Stimulated activated CD4-positive, alpha-beta T cell treated with anti-CD3 and anti-CD28 coated beads, Interleukin-12 subunit alpha, Interleukin-12 subunit beta, amount 100 ng/mL, for 24 hours (primary cell): ENCODE measurements at regions not wholly inside any gene's neighbourhood (a gene's known extent, or its start where the extent isn't known, plus 50 kb on each side); places are given as distances from the start of the nearest gene placed in this dataset.
"Not testable (repeated sequence)": the region's sequence is repeated elsewhere in the genome, so short reads cannot be mapped to it uniquely, and the experiment has no call there.

ENCODE experiments used
- DNase-seq, 2 experiments: peaks; one replicate each; pipeline ENCODE4 v3.0.0-alpha.2; 2020; ENCODE audit warnings: low read depth in 2 of 2

DNA sequence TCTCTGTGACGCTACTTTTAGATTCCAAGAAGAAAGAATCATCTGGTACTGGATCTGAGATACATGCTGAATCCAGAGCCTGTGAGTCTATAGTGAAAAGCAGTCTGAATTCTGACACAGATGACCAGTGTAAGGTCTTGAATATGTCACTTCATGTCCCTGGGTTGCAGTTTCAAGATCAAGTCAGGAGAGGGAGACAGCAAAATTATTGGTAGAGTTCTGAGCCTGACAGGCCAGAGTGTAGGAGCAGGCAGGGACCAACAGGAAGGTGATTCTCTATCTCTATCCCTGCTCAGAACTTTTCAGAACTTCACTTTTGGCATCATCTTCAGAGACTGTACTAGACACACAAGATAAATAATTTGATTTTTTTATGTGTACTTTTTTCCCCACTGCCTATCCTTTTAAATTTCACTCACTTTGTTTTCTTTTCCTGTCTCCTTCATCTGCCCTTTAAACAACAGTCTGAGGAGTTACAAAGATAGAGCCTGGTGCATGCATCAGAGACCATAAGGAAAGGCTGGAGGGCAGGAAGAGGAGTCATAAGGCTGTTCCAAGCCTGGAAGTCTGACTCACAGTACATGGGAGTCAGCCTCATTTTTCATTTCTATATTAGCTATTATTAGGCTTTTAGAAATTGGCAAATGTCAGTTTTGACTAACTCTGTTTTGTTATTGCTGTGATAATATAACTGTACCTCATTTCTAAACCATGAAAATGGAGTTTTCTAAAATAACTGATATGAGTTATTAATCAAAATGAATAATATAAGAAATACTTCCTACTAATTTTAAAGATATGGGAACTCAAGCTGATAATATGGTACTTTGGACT is 120.2 kb upstream of the TMEM229A start:
- no peak for DNase-seq

DNA sequence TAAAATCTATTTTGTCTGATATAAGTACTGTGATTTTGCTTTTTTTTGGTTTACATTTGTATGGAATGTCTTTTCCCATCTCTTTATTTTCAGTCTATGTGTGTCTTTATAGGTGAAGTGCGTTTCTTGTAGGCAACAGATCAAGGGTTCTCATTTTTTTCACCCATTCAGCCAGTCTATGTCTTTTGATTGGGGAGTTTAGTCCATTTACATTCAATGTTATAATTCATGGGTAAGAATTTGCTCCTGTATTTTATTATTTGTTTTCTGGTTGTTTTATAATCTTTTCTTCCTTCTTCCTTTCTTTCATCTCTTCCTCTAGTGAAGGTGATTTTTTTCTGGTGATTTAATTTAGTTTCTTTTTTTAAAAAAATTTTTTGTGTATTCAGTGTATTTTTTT is 104.8 kb upstream of the TMEM229A start:
- no peak for DNase-seq

DNA sequence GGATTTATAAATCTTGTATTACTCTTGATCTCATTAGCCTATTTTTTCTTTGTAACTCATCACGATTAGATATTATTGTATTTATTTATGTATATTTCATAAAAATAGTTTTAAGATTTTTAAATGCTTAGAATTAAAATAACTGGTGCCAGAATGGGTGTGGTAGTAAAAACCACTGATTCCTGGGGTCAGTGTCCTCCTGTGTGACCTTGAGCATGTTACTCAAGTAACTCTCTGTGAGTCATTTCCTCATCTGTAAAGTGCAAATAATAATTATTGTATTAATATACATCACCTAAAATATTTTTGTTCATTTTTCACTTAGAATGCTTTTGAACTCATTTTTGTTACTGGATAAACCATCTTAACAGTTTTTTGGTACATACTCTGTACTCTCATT is 91.3 kb upstream of the TMEM229A start:
- DNase-seq: no peak

DNA sequence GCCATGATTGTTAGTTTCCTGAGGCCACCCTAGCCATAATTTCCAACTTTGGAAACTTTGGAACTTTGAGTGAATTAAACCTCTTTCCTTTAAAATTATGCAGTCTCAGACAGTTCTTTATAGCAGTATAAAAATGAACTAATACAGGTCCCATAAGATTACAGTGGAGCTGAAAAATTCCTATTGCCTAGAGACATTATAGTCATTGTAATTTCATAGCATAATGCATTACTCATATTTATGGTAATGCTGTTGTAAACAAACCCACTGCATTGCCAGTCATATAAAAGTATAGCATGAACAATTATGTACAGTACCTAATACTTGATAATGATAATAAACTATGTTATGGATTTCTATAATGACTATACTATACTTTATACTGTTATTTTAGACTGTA is 88.0 kb upstream of the TMEM229A start:
- DNase-seq: no peak

DNA sequence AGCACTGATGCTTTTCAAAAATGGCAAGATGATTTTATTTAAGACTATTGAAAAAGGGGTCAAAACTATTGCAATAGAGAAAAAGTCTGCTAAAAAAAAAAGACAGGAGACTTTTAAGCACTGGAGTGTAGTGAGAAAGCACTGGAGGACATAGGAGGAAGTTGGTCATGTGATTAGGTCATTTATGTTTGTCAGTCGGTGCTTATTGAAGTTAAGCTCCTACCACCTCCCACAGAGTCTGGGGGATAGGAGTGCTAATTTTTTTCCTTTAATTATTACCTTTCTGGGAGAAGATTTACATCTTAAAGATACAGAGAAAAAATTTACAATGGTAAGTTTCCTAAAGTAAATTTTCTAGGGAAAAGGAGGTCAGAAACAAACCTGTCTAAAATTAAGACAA is 80.2 kb upstream of the TMEM229A start:
- DNase-seq: no peak

DNA sequence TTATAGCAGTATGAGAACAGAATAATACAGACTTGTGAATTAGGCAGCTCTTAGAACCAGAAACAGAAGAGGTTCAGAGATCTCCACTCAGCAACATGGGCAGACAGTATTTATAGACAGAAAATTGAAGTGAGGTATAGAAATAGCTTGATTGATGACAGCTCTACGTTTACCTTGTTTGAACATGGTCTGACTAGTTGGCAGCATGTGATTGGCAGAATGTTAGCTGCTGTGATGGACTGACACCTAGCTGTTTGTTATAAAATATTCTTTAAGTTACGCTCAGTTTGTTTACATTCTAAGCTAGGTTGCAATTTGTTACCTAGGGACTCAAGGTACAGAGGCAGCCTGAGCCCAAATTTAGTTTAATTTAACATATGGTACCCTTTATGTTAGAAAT is 73.7 kb upstream of the TMEM229A start:
- DNase-seq: no peak

DNA sequence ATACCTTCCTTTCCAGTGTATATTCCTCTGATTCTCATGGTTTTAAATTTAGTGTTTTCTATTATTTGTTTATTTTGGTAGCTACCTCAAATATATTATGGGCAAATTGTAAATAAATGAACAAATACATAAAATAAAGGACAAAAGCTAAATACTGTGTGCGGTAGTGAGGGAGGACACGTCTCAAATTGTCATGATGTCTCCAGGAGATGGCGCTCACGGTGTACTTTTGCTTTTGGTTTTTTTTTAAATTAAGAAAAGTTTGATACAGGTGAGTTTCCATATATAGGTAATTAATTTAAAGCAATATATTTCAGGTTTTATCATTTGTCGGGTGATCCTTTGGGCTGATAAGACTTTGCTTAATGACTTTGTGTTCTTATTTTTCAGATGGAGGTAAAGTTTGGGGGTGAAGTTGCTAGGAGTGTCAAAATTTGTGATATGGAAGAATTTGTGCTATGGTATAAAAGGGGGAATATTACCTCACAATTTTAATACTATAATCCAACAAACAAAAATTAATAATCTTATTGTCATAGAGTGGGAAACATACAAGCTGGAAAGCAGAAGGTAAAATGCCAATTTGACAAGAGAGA is 68.4 kb upstream of the TMEM229A start:
- DNase-seq: no peak

DNA sequence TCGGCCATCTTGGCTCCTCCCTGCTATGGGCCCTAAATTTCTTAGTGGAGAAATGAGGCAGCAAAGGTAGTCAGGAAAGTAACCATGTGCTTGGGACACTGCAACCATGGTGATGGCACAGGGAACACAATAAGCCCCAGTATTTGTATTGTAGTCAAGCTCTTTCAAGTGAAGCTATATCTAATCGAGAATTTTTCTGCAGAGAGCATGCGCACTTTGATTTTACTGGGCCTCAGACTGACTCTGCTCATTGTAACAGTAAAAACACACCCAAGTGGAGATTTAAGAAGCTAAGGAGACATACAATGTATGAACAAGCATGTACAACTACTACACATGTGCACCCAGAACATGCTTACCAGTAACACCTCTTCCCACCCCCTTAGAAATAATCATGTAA is 67.3 kb upstream of the TMEM229A start:
- DNase-seq: no peak

DNA sequence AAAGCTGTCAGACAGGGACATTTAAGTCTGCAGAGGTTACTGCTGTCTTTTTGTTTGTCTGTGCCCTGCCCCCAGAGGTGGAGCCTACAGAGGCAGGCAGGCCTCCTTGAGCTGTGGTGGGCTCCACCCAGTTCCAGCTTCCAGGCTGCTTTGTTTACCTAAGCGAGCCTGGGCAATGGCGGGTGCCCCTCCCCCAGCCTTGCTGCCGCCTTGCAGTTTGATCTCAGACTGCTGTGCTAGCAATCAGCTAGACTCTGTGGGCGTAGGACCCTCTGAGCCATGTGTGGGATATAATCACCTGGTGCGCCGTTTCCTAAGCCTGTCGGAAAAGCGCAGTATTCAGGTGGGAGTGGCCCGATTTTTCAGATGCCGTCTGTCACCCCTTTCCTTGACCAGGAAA is 66.7 kb upstream of the TMEM229A start:
- DNase-seq: not testable (repeated sequence)

DNA sequence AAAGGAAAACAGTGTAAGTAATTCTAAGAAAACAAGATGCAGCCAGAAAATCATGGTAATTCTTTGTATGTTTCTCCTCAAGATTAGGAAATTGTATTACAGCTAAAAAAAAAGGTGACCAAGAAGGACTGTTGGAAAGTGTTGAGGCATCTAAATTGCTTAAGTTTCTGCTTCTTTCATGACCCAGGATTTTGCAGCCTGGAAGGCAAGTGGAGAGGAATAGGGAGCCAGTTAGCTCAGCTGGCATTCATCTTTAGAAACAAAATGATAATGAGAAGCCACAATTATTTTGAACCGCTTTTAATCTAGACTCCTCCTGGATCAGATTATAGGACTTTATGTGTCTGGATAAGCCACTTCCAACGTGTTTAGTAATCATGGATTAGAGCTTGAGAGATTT is 56.8 kb upstream of the TMEM229A start:
- DNase-seq: no peak

DNA sequence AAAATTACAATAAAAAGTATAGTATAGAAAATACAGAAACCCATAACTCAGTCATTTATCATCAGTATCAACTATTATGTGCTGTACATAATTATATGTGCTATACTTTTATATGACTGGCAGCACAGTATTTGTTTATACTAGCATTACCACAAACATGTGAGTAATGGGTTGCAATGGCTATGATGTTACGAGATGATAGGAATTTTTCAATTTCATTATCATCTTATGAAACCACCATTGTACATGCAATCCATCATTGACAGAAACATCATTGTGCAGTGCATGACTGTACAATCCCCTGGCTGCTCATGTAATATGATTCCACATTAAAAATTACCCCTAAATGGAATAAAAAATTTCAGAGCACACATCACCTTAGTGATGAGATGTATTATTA is 55.7 kb upstream of the TMEM229A start:
- DNase-seq: no peak

DNA sequence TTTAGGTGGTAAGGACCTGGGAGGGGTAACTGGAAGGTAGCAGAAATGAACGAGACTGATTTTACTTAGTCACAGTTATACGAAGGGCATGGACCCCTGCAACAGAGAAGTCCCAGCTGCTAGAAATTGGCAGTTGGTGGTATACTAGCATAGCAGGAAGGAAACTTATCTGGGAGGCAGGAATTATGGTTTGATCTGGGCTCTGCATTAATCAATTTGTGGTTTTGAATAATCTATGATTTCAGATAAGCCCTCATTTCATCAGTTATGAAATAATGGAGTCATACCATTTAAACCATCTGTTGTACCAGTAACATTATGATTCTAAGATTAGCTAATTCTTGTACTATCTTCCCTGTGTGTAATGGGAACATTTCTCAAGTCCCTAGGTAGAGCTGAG is 54.0 kb upstream of the TMEM229A start:
- DNase-seq: no peak

DNA sequence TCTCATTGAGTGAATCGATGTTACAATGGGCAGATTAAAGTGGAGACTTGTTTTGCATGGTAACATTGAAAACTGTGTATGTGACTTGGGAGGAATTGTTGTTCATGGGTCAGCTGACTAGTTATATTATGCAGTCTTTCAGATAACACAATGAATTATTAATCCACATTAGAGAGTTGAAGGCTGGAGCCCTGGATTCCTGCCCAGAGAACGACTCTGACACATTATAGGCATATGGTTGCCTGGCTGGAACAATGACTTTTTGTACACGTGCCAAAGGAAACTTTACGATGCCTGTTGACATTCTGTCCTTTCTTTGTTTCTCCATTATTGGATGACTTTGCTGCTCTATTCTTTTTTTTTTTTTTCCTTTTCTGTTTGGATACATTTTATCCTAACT is 52.3 kb upstream of the TMEM229A start:
- no peak for DNase-seq

DNA sequence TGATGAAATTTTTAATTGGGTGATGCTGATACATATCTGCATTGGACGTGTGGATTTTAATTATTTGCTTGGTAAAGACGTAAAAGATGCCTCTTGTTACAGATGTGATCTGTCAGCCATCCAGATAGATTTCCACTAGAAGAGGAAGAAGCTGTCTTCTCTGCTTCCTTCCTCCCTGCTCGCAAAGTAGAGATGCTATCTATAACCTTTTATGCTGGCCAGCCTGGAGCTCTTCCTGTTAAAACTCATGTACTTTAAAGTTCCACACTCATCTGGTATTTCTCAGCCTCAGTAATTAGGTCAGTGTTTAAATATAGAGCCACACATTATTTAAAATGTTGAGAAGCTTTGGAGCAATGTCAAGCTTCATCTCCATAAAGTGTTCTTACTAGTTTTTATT is 51.2 kb upstream of the TMEM229A start:
- no peak for DNase-seq
